Keratinocyte (primary cell): ENCODE measurements at regions not wholly inside any gene's neighbourhood (a gene's known extent, or its start where the extent isn't known, plus 50 kb on each side); places are given as distances from the start of the nearest gene placed in this dataset.

ENCODE experiments used
- CTCF ChIP-seq, 3 experiments: IDR thresholded peaks in 1 of 3; conservative IDR thresholded peaks in 1 of 3; optimal IDR thresholded peaks in 1 of 3; 2 replicates in 2 of 3; 3 replicates in 1 of 3; pipeline versions ENCODE3 to v1.5.1; 2011; ENCODE audit warnings: low read length in 3 of 3, mild to moderate bottlenecking in 3 of 3, moderate library complexity in 2 of 3, control low read depth in 1 of 3, inconsistent platforms in 1 of 3; ENCODE audit not compliant: insufficient read depth in 2 of 3; ENCODE audit errors: extremely low read depth in 1 of 3
- EZH2 ChIP-seq: IDR thresholded peaks from one replicate; pipeline ENCODE4 v1.6.1; 2012; ENCODE audit warnings: inconsistent platforms, mild to moderate bottlenecking, low read length, moderate library complexity

- TF ChIP-seq CTCF (optimal IDR thresholded peaks at IDR 0.05 in 1 of 3, IDR thresholded peaks at IDR 0.05 in 1 of 3, conservative IDR thresholded peaks at IDR 0.05 in 1 of 3; ENCODE audit: extremely low read depth in 1 of 3, insufficient read depth in 2 of 3, low read length in 3 of 3) = no peak
- no peak for TF ChIP-seq EZH2
Measured at GRCh38 chr2:207235621-207236020, 69.9 kb upstream of the KLF7 start.
